DND-41 (cell line): ENCODE measurements at regions not wholly inside any gene's neighbourhood (a gene's known extent, or its start where the extent isn't known, plus 50 kb on each side); places are given as distances from the start of the nearest gene placed in this dataset.

Source experiments
- CTCF ChIP-seq: IDR thresholded peaks from 2 replicates; pipeline ENCODE4 v1.5.1; 2012; ENCODE audit warnings: borderline replicate concordance, low read length, moderate library complexity, mild to moderate bottlenecking; ENCODE audit not compliant: poor library complexity, severe bottlenecking; ENCODE audit errors: extremely low read depth
- EZH2 ChIP-seq: IDR thresholded peaks from 3 replicates; pipeline ENCODE4 v1.6.1; 2012; ENCODE audit warnings: borderline replicate concordance, low read depth, mild to moderate bottlenecking, moderate library complexity, low read length, inconsistent platforms; ENCODE audit not compliant: severe bottlenecking

- TF ChIP-seq CTCF, result no peak
- no peak for TF ChIP-seq EZH2
Measured at GRCh38 chr12:92473564-92473963, 229.2 kb upstream of the PLEKHG7 start.
